Gastrocnemius medialis (tissue), 4 donors: ENCODE measurements at regions not wholly inside any gene's neighbourhood (a gene's known extent, or its start where the extent isn't known, plus 50 kb on each side); places are given as distances from the start of the nearest gene placed in this dataset.

Experiments
- ATAC-seq, 2 donors: fragments of 150-250 bp; one replicate each; pipeline ENCODE4 v1.9.1; 2016
- DNase-seq, 2 donors: peaks; one replicate each; pipeline ENCODE4 v3.0.0-alpha.2; 2019
- H3K27ac ChIP-seq, 4 donors: fragments of 200-600 bp; sonication (generic); 1 replicate in 1 of 4; 2 replicates in 3 of 4; pipeline ENCODE4 v1.5.1; 2016 to 2018; ENCODE audit warnings: mild to moderate bottlenecking in 2 of 4, moderate library complexity in 1 of 4
- H3K27me3 ChIP-seq, 3 donors: fragments of 200-600 bp; sonication (generic) in 2 of 3; 1 replicate in 1 of 3; 2 replicates in 2 of 3; pipeline versions ENCODE4 v1.5.1 to v1.6.0; 2016 to 2019; ENCODE audit warnings: mild to moderate bottlenecking in 1 of 3, moderate library complexity in 1 of 3
- H3K36me3 ChIP-seq, 2 donors: fragments of 200-600 bp; sonication (generic) in 1 of 2; one replicate each; pipeline ENCODE4 v1.5.1; 2017 to 2018
- H3K4me1 ChIP-seq, 2 donors: fragments of 200-600 bp; sonication (generic) in 1 of 2; one replicate each; pipeline ENCODE4 v1.5.1; 2016 to 2017; ENCODE audit warnings: mild to moderate bottlenecking in 2 of 2
- H3K4me3 ChIP-seq, 4 donors: fragments of 200-600 bp; sonication (generic) in 3 of 4; 1 replicate in 1 of 4; 2 replicates in 3 of 4; pipeline ENCODE4 v1.5.1; 2016 to 2019; ENCODE audit warnings: mild to moderate bottlenecking in 2 of 4
- H3K9me3 ChIP-seq, 3 donors: fragments of 200-600 bp; sonication (generic) in 2 of 3; 1 replicate in 1 of 3; 2 replicates in 2 of 3; pipeline ENCODE4 v1.5.1; 2016 to 2019
- CTCF ChIP-seq, 5 experiments: fragments of 450-650 bp in 3 of 5; fragments of 200-600 bp in 2 of 5; sonication (generic) in 2 of 5; IDR thresholded peaks in 4 of 5; conservative IDR thresholded peaks in 1 of 5; 1 replicate in 4 of 5; 2 replicates in 1 of 5; pipeline ENCODE4 v1.5.1; 2016 to 2019; ENCODE audit warnings: antibody characterized with exemption in 5 of 5, mild to moderate bottlenecking in 3 of 5, moderate library complexity in 3 of 5
- POLR2A ChIP-seq, 2 donors: fragments of 450-650 bp; IDR thresholded peaks; one replicate each; pipeline ENCODE4 v1.6.1; 2017; ENCODE audit warnings: antibody characterized with exemption in 2 of 2, mild to moderate bottlenecking in 2 of 2, moderate library complexity in 2 of 2
- in situ Hi-C, 4 donors: fragments of 200-750 bp; cut with MboI; loops; one replicate each; pipeline versions ENCODE4 v1.15.0 to v1.8.0; 2017; ENCODE audit warnings: low sequenced_read_pairs in 4 of 4
- intact Hi-C: fragments of 100-400 bp; cut with DNase I; formaldehyde crosslinking; loops from one replicate; pipeline ENCODE4 v1.15.1; 2023; ENCODE audit warnings: low total_unique reads

GRCh38 chr3:74537164-74537563, 77.3 kb downstream of the CNTN3 start:
- in situ Hi-C loops = no loop called here
- no peak overlapping the region for H3K27ac ChIP-seq
- no peaks in the 10 kb centered on the region for H3K27me3 ChIP-seq

GRCh38 chr3:74535281-74535680, 79.2 kb downstream of the CNTN3 start:
- Histone ChIP-seq H3K9me3 (no peaks in the 10 kb centered on the region), H3K4me3 (no peak overlapping the region), H3K27ac (no peak overlapping the region), H3K27me3 (no peaks in the 10 kb centered on the region), H3K4me1 (no peaks in the 10 kb centered on the region), H3K36me3 (no peaks in the 10 kb centered on the region)
- in situ Hi-C loops (no loop called here), intact Hi-C loops (no loop called here)
- DNase-seq (no peak), ATAC-seq (no peak)
- no peak for TF ChIP-seq CTCF (IDR thresholded peaks at IDR 0.05 in 4 of 5, conservative IDR thresholded peaks at IDR 0.05 in 1 of 5)
- no peak for TF ChIP-seq POLR2A (IDR thresholded peaks at IDR 0.05)

More at GRCh38 chr3:74537164-74537563, 77.3 kb downstream of the CNTN3 start:
- TF ChIP-seq CTCF (IDR thresholded peaks at IDR 0.05 in 4 of 5, conservative IDR thresholded peaks at IDR 0.05 in 1 of 5) (no peak), POLR2A (IDR thresholded peaks at IDR 0.05) (no peak)
- Histone ChIP-seq H3K4me1 (no peaks in the 10 kb centered on the region), H3K9me3 (no peaks in the 10 kb centered on the region), H3K4me3 (no peak overlapping the region), H3K36me3 (no peaks in the 10 kb centered on the region)
- intact Hi-C loops = no loop called here
- peak in 1 of 2 donors; percentile 12 for DNase-seq
- ATAC-seq = no peak

GRCh38 chr3:74534611-74535010, 79.8 kb downstream of the CNTN3 start:
- no peaks in the 10 kb centered on the region for H3K4me1 ChIP-seq
- TF ChIP-seq POLR2A (IDR thresholded peaks at IDR 0.05) = no peak
- TF ChIP-seq CTCF (IDR thresholded peaks at IDR 0.05 in 4 of 5, conservative IDR thresholded peaks at IDR 0.05 in 1 of 5) = no peak
- ATAC-seq (no peak), DNase-seq (no peak)
- no peaks in the 10 kb centered on the region for H3K9me3 ChIP-seq
- no peak overlapping the region for H3K4me3 ChIP-seq
- intact Hi-C loops (no loop called here), in situ Hi-C loops (no loop called here)
- H3K27ac ChIP-seq = no peak overlapping the region
- no peaks in the 10 kb centered on the region for H3K36me3 ChIP-seq
- no peaks in the 10 kb centered on the region for H3K27me3 ChIP-seq

- Histone ChIP-seq H3K9me3 (no peaks in the 10 kb centered on the region), H3K27ac (no peak overlapping the region), H3K27me3 (no peaks in the 10 kb centered on the region), H3K4me3 (no peak overlapping the region), H3K36me3 (no peaks in the 10 kb centered on the region), H3K4me1 (no peaks in the 10 kb centered on the region)
- DNase-seq (peak in 1 of 2 donors; percentile 15), ATAC-seq (no peak)
- TF ChIP-seq CTCF (IDR thresholded peaks at IDR 0.05 in 4 of 5, conservative IDR thresholded peaks at IDR 0.05 in 1 of 5) = no peak
- no peak for TF ChIP-seq POLR2A (IDR thresholded peaks at IDR 0.05)
- intact Hi-C loops (no loop called here), in situ Hi-C loops (no loop called here)
These were observed 82.0 kb downstream of the CNTN3 start for GRCh38 chr3:74532446-74532845.

- Histone ChIP-seq H3K36me3 (no peaks in the 10 kb centered on the region), H3K9me3 (no peaks in the 10 kb centered on the region), H3K27me3 (no peaks in the 10 kb centered on the region), H3K27ac (no peak overlapping the region), H3K4me1 (no peaks in the 10 kb centered on the region), H3K4me3 (no peak overlapping the region)
- peak in 1 of 2 donors; percentile 41 for ATAC-seq
- intact Hi-C loops (no loop called here), in situ Hi-C loops (no loop called here)
- no peak for DNase-seq
- TF ChIP-seq CTCF (IDR thresholded peaks at IDR 0.05 in 4 of 5, conservative IDR thresholded peaks at IDR 0.05 in 1 of 5) = no peak
- no peak for TF ChIP-seq POLR2A (IDR thresholded peaks at IDR 0.05)
These were observed 83.0 kb downstream of the CNTN3 start for GRCh38 chr3:74531491-74531890.
